ENCODE measurements at regions not wholly inside any gene's neighbourhood (a gene's known extent, or its start where the extent isn't known, plus 50 kb on each side); places are given as distances from the start of the nearest gene placed in this dataset.
"Not testable (repeated sequence)": the region's sequence is repeated elsewhere in the genome, so short reads cannot be mapped to it uniquely, and the experiment has no call there.

DNA sequence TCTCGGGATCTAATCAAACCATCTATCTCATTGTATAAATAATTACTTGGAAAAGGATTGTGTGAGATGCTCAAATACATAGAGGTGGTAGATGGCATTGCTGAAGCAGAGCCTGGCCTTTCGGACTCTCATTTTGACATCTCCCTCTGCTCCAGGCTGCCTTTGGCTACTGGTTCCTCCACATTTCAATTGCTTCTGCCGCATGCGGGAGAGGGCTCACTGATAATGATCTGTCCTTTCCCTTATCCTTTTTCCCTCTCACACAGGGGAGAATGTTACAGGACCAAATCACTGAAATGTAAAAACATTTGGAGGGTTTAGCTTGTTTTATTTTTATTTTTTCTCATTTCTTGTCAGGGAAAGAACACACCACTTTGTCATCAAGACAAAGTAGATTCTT lies 380.6 kb upstream of the UBE2E3 start:
- Histone ChIP-seq H3K27ac (no peak overlapping the region), H3K4me1 (no peaks in the 10 kb centered on the region), H3K27me3 (no peaks in the 10 kb centered on the region), H3K9me3 (no peaks in the 10 kb centered on the region), H3K4me3 (no peak overlapping the region), H3K36me3 (no peaks in the 10 kb centered on the region)
- intact Hi-C loops (cut with DNase I; ENCODE audit: low total_unique reads) = no loop called here
- TF ChIP-seq POLR2A (IDR thresholded peaks at IDR 0.05) = no peak
- no peak for TF ChIP-seq EP300 (IDR thresholded peaks at IDR 0.05)
- TF ChIP-seq, protein P1, sequence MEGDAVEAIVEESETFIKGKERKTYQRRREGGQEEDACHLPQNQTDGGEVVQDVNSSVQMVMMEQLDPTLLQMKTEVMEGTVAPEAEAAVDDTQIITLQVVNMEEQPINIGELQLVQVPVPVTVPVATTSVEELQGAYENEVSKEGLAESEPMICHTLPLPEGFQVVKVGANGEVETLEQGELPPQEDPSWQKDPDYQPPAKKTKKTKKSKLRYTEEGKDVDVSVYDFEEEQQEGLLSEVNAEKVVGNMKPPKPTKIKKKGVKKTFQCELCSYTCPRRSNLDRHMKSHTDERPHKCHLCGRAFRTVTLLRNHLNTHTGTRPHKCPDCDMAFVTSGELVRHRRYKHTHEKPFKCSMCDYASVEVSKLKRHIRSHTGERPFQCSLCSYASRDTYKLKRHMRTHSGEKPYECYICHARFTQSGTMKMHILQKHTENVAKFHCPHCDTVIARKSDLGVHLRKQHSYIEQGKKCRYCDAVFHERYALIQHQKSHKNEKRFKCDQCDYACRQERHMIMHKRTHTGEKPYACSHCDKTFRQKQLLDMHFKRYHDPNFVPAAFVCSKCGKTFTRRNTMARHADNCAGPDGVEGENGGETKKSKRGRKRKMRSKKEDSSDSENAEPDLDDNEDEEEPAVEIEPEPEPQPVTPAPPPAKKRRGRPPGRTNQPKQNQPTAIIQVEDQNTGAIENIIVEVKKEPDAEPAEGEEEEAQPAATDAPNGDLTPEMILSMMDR (IDR thresholded peaks at IDR 0.05) = no peak
- TF ChIP-seq POLR2AphosphoS5 (IDR thresholded peaks at IDR 0.05) = no peak
- DNase-seq = no peak
- 74 to 85% (median 79%) methylated on average over 4 of the region's 4 CpGs for WGBS, 5 donors

DNA sequence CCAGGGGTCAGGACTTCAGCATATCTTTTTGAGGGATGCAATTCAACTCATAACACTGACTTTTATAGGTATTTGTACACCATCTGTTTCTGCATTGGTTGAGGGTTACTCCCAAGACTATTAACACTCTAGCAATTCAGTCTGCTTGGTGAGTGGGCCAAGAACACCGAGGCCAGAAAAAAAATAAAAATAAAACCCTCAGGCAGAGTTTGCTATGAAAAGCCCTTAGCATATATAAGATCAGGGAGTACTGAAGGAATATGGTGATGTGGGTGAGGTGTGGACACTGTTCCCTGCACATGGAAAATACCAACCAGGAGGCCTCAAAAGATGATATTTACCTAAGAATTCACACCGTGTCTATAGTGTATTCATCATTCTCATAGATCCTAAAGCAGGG lies 383.2 kb upstream of the UBE2E3 start:
- no peak for DNase-seq
- H3K4me1 ChIP-seq = no peaks in the 10 kb centered on the region
- H3K27me3 ChIP-seq = no peaks in the 10 kb centered on the region
- TF ChIP-seq EP300 (IDR thresholded peaks at IDR 0.05) = no peak
- TF ChIP-seq, protein P1 (IDR thresholded peaks at IDR 0.05) = no peak
- TF ChIP-seq POLR2AphosphoS5 (IDR thresholded peaks at IDR 0.05) = no peak
- TF ChIP-seq POLR2A (IDR thresholded peaks at IDR 0.05) = no peak
- intact Hi-C loops (cut with DNase I; ENCODE audit: low total_unique reads) = no loop called here
- WGBS, 5 donors = 82 to 95% (median 88%) methylated on average over 2 of the region's 2 CpGs
- no peak overlapping the region for H3K4me3 ChIP-seq
- H3K27ac ChIP-seq = no peak overlapping the region
- H3K9me3 ChIP-seq = no peaks in the 10 kb centered on the region
- no peaks in the 10 kb centered on the region for H3K36me3 ChIP-seq

DNA sequence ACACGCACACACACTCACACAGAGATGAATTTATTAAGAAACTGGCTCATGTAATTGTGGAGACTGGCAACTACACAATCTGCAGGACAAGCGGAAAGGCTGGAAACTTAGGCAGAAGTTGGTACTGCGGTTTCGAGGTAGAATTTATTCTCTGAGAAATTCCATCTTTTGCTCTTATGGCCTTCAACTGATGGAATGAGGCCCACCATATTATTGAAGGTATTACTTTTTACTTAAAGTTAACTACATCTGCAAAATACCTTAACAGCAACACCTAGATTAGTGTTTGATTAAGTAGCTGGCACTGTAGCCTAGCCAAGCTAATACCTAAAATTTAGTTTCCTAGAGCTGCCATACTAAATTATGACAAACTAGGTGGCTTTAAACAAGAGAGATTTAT lies 384.0 kb upstream of the UBE2E3 start:
- intact Hi-C loops (cut with DNase I; ENCODE audit: low total_unique reads) = no loop called here
- no peak overlapping the region for H3K27ac ChIP-seq
- H3K9me3 ChIP-seq = no peaks in the 10 kb centered on the region
- 87 to 94% (median 93%) methylated on average over 4 of the region's 4 CpGs for WGBS, 5 donors
- no peak for DNase-seq
- no peak for TF ChIP-seq POLR2AphosphoS5 (IDR thresholded peaks at IDR 0.05)
- TF ChIP-seq EP300 (IDR thresholded peaks at IDR 0.05) = no peak
- TF ChIP-seq POLR2A (IDR thresholded peaks at IDR 0.05) = no peak
- TF ChIP-seq, protein P1 (IDR thresholded peaks at IDR 0.05) = no peak
- H3K27me3 ChIP-seq = no peaks in the 10 kb centered on the region
- H3K4me1 ChIP-seq = no peaks in the 10 kb centered on the region
- no peak overlapping the region for H3K4me3 ChIP-seq
- no peaks in the 10 kb centered on the region for H3K36me3 ChIP-seq

DNA sequence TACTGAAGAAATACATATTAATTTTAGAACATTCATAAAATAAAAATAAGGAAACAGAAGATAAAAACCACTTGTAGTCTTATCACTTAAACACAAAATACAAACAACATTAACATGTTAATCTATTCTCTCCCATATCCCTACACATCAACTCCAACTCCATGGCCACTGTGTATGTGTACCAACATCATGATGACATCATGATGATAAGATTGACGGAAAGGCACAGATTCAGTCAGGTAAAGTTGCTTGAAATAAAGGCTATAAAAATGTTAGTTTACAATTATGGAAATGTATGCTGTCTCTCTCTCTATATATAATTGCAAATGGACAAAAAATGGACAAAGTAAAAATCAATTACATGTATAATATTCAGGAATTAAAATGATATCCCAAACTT lies 388.5 kb upstream of the UBE2E3 start:
- WGBS, 5 donors = 70 to 88% (median 79%) methylated on average over 1 of the region's 1 CpG
- Histone ChIP-seq H3K9me3 (no peaks in the 10 kb centered on the region), H3K4me1 (no peaks in the 10 kb centered on the region), H3K36me3 (no peaks in the 10 kb centered on the region), H3K27ac (no peak overlapping the region), H3K27me3 (no peaks in the 10 kb centered on the region), H3K4me3 (no peak overlapping the region)
- TF ChIP-seq POLR2AphosphoS5 (IDR thresholded peaks at IDR 0.05) (no peak), EP300 (IDR thresholded peaks at IDR 0.05) (no peak), POLR2A (IDR thresholded peaks at IDR 0.05) (no peak)
- TF ChIP-seq, protein P1 (IDR thresholded peaks at IDR 0.05) = no peak
- no peak for DNase-seq
- intact Hi-C loops (cut with DNase I; ENCODE audit: low total_unique reads) = no loop called here

DNA sequence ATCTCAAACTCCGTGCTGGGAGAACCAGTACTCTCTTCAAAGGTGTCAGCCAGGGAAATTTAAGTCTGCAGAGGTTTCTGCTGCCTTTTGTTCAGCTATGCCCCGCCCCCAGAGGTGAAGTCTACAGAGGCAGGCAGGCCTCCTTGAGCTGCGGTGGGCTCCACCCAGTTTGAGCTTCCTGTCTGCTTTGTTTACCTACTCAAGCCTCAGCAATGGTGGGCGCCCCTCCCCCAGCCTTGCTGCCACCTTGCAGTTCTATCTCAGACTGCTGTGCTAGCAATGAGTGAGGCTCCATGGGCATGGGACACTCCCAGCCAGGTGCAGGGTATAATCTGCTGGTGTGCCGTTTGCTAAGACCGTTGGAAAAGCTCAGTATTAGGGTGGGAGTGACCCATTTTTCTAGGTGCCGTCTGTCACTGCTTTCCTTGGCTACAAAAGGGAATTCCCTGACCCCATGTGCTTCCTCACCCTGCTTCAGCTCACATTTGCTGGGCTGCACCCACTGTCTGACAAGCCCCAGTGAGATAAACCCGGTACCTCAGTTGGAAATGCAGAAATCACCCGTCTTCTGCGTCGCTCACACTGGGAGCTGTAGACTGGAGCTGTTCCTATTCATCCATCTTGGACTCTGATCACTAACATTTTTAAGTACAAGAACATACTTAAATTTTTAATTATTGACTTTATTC lies 389.2 kb upstream of the UBE2E3 start:
- H3K4me3 ChIP-seq; intact Hi-C loops (cut with DNase I; ENCODE audit: low total_unique reads); DNase-seq; H3K4me1 ChIP-seq; H3K36me3 ChIP-seq; H3K9me3 ChIP-seq; H3K27me3 ChIP-seq; H3K27ac ChIP-seq: not testable (repeated sequence)
- 67 to 76% (median 74%) methylated on average over 10 to 11 of the region's 11 CpGs for WGBS, 5 donors
